ENCODE measurements at regions not wholly inside any gene's neighbourhood (a gene's known extent, or its start where the extent isn't known, plus 50 kb on each side); places are given as distances from the start of the nearest gene placed in this dataset.

DNA sequence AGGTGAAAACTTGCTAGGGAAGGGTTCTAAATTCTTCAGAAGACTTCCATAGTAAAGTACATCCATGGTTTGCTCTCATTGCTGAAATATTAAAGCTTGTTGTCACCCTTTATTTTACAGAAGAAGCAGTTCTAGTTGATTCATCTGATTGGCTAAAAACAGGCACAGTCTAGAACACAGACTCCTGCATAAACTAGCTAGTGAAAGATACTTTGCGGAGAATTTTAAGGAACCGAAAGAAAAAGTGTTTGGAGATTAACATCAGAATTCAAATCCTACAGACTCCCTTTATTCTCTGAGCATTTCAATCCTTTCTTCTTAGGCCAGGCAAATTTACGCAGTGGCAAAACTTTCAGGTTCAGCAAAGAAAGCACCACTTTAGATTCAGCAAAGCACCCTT lies 1076.5 kb upstream of the ZEB2 start:
- Histone ChIP-seq H3F3A (ENCODE audit: low read length, unreplicated experiment) (no peaks in the 10 kb centered on the region), H3K9me3 (ENCODE audit: low read length) (0 out of 2 replicates have a peak, but pooled peaks cover 4% of the 10 kb centered on the region), H3K9me2 (replicated peaks; ENCODE audit: low read length) (no peaks in the 10 kb centered on the region), H3K79me2 (ENCODE audit: low read length) (no peaks in the 10 kb centered on the region), H2AFZ (ENCODE audit: low read length) (no peak overlapping the region), H4K20me1 (ENCODE audit: low read length) (no peaks in the 10 kb centered on the region), H3K4me2 (ENCODE audit: low read length) (no peak overlapping the region), H3K4me1 (ENCODE audit: insufficient read depth, low read length) (peaks cover 51% of the 10 kb centered on the region), H3K4me3 (ENCODE audit: low read length) (no peak overlapping the region), H3K36me3 (ENCODE audit: low read depth, low read length) (no peaks in the 10 kb centered on the region), H3K27me3 (ENCODE audit: low read length) (no peaks in the 10 kb centered on the region), H3K27ac (ENCODE audit: low read length) (no peak overlapping the region), H3K9ac (ENCODE audit: low read length) (no peak overlapping the region)
- POLR2A ChIA-PET (ENCODE audit: unreplicated experiment) = no interaction called here
- no peak for TF ChIP-seq EZH2phosphoT487 (IDR thresholded peaks at IDR 0.05; ENCODE audit: borderline replicate concordance, low read length)
- TF ChIP-seq EZH2 (IDR thresholded peaks at IDR 0.05; ENCODE audit: low read length, unreplicated experiment) = no peak
- TF ChIP-seq CTCF (conservative IDR thresholded peaks at IDR 0.05; ENCODE audit: low read depth, low read length) = no peak
- no peak for DNase-seq
- CTCF ChIA-PET = no interaction called here
- ATAC-seq = no peak
- intact Hi-C loops (cut with micrococcal nuclease) = no loop called here
- BruUV-seq (replicated peaks) = no TSS peak

- no peaks in the 10 kb centered on the region for H3K79me2 ChIP-seq (ENCODE audit: low read length)
- ATAC-seq = no peak
- ChIA-PET POLR2A (ENCODE audit: unreplicated experiment) (no interaction called here), CTCF (no interaction called here)
- no peaks in the 10 kb centered on the region for H3K36me3 ChIP-seq (ENCODE audit: low read depth, low read length)
- peaks cover 49% of the 10 kb centered on the region for H3K4me1 ChIP-seq (ENCODE audit: insufficient read depth, low read length)
- H3K4me2 ChIP-seq (ENCODE audit: low read length) = no peak overlapping the region
- H3F3A ChIP-seq (ENCODE audit: low read length, unreplicated experiment) = no peaks in the 10 kb centered on the region
- intact Hi-C loops (cut with micrococcal nuclease) = no loop called here
- DNase-seq = peak; percentile 13
- peak overlapping the region; percentile 64; the same call in 1 of the 2 replicates for H3K9ac ChIP-seq (ENCODE audit: low read length)
- H2AFZ ChIP-seq (ENCODE audit: low read length) = no peak overlapping the region
- no peak for TF ChIP-seq EZH2 (IDR thresholded peaks at IDR 0.05; ENCODE audit: low read length, unreplicated experiment)
- TF ChIP-seq EZH2phosphoT487 (IDR thresholded peaks at IDR 0.05; ENCODE audit: borderline replicate concordance, low read length) = no peak
- no peak for TF ChIP-seq CTCF (conservative IDR thresholded peaks at IDR 0.05; ENCODE audit: low read depth, low read length)
- H4K20me1 ChIP-seq (ENCODE audit: low read length) = no peaks in the 10 kb centered on the region
- H3K27me3 ChIP-seq (ENCODE audit: low read length) = no peaks in the 10 kb centered on the region
- H3K27ac ChIP-seq (ENCODE audit: low read length) = peak overlapping the region; percentile 94
- H3K4me3 ChIP-seq (ENCODE audit: low read length) = no peak overlapping the region
- 0 out of 2 replicates have a peak, but pooled peaks cover 4% of the 10 kb centered on the region for H3K9me3 ChIP-seq (ENCODE audit: low read length)
- no peaks in the 10 kb centered on the region for H3K9me2 ChIP-seq (replicated peaks; ENCODE audit: low read length)
- no TSS peak for BruUV-seq (replicated peaks)
Observed at GRCh38 chr2:145595296-145595695, 1075.4 kb upstream of the ZEB2 start.

GRCh38 chr2:145593991-145594614 lies 1074.2 kb upstream of the ZEB2 start:
- Histone ChIP-seq H3K4me1 (ENCODE audit: insufficient read depth, low read length) (peaks cover 46% of the 10 kb centered on the region), H3K27me3 (ENCODE audit: low read length) (no peaks in the 10 kb centered on the region), H3K4me3 (ENCODE audit: low read length) (0 out of 2 replicates have a peak overlapping the region, but pooled peaks have one; percentile 5), H3K9me3 (ENCODE audit: low read length) (0 out of 2 replicates have a peak, but pooled peaks cover 4% of the 10 kb centered on the region), H2AFZ (ENCODE audit: low read length) (peak overlapping the region; percentile 18; the same call in 1 of the 2 replicates), H3K79me2 (ENCODE audit: low read length) (no peaks in the 10 kb centered on the region), H3K36me3 (ENCODE audit: low read depth, low read length) (no peaks in the 10 kb centered on the region), H3K9ac (ENCODE audit: low read length) (peak overlapping the region; percentile 64), H4K20me1 (ENCODE audit: low read length) (no peaks in the 10 kb centered on the region), H3F3A (ENCODE audit: low read length, unreplicated experiment) (no peaks in the 10 kb centered on the region), H3K27ac (ENCODE audit: low read length) (peak overlapping the region; percentile 94), H3K9me2 (replicated peaks; ENCODE audit: low read length) (no peaks in the 10 kb centered on the region), H3K4me2 (ENCODE audit: low read length) (peak overlapping the region; percentile 57)
- peak; percentile 94 for DNase-seq
- no peak for TF ChIP-seq EZH2phosphoT487 (IDR thresholded peaks at IDR 0.05; ENCODE audit: borderline replicate concordance, low read length)
- peak; percentile 50 for TF ChIP-seq CTCF (conservative IDR thresholded peaks at IDR 0.05; ENCODE audit: low read depth, low read length)
- TF ChIP-seq EZH2 (IDR thresholded peaks at IDR 0.05; ENCODE audit: low read length, unreplicated experiment) = no peak
- intact Hi-C loops (cut with micrococcal nuclease) = loop anchor here (1.0 to 5.0 kb wide), 3 partner anchors 33 to 158 kb away; no protein-coding TSS in a partner anchor
- ChIA-PET CTCF (interaction anchor here (0.7 kb wide), 1 partner anchor 146 kb away, joined by 3 read pairs; no protein-coding TSS in a partner anchor), POLR2A (ENCODE audit: unreplicated experiment) (no interaction called here)
- no TSS peak for BruUV-seq (replicated peaks)
- ATAC-seq = peak; percentile 87

Data from PC-3 (cell line).